SJSA1 (cell line): ENCODE measurements at regions not wholly inside any gene's neighbourhood (a gene's known extent, or its start where the extent isn't known, plus 50 kb on each side); places are given as distances from the start of the nearest gene placed in this dataset.

ENCODE experiments used
- DNase-seq, 2 experiments: peaks; one replicate each; pipeline ENCODE4 v3.0.0-alpha.2; 2015 to 2020; ENCODE audit warnings: low spot score in 2 of 2, low read depth in 1 of 2
- H3K27ac ChIP-seq: fragments of 250-450 bp; sonication (Bioruptor Pico); 2 replicates; pipeline ENCODE4 v1.5.1; 2020; ENCODE audit warnings: mild to moderate bottlenecking, moderate library complexity
- H3K27me3 ChIP-seq: fragments of 250-450 bp; sonication (Bioruptor Pico); replicated peaks from 2 replicates; pipeline ENCODE4 v1.5.1; 2020; ENCODE audit warnings: mild to moderate bottlenecking, moderate library complexity
- H3K36me3 ChIP-seq: fragments of 250-450 bp; sonication (Bioruptor Pico); 2 replicates; pipeline ENCODE4 v1.5.1; 2020; ENCODE audit warnings: mild to moderate bottlenecking
- H3K4me1 ChIP-seq: fragments of 250-450 bp; sonication (Bioruptor Pico); replicated peaks from 2 replicates; pipeline ENCODE4 v1.6.1; 2021; ENCODE audit warnings: mild to moderate bottlenecking
- H3K4me3 ChIP-seq: fragments of 250-450 bp; sonication (Bioruptor Pico); 2 replicates; pipeline ENCODE4 v1.5.1; 2020; ENCODE audit warnings: mild to moderate bottlenecking
- H3K9me3 ChIP-seq: fragments of 250-450 bp; sonication (Bioruptor Pico); replicated peaks from 2 replicates; pipeline ENCODE4 v1.5.1; 2020; ENCODE audit warnings: mild to moderate bottlenecking

- peaks cover 40% of the 10 kb centered on the region for H3K4me1 ChIP-seq
- no peak overlapping the region for H3K4me3 ChIP-seq
- no peaks in the 10 kb centered on the region for H3K36me3 ChIP-seq
- H3K9me3 ChIP-seq = no peaks in the 10 kb centered on the region
- no peak for DNase-seq
- H3K27me3 ChIP-seq = no peaks in the 10 kb centered on the region
- H3K27ac ChIP-seq = no peak overlapping the region
These were observed 149.3 kb upstream of the BMP4 start for GRCh38 chr14:54105898-54106297.

DNA sequence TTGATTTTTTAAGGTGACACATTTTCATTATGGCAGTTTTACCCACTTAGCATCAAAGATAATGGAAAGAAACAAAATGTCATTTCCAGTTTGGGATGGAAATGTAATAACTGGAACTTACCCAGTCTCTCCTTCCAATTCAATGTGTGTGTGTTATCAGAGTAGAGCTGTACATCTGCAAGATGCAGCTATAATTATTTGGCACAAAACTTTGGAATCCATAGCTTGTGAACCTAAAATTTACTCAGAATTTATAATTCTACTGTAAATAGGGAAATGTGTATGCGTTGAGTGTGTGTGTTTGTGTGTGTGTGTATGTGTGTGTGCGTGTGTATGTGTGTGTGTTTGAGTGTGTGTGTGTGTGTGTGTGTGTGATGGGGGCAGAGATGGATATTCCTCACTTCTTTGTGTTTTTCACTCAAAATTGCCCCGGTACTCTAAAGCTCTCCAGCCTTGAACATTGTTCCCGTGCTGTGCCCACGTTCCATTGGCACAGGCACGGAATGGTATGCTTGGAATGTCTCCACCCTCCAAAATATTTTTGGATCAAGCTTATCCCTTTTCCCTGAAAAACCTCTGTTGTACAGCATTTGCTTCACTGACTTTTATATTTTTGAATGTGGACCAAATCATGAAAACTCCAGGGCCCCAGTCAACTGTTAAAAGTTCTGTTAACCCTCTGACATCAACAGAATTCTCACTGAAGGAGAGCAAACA is 150.2 kb upstream of the BMP4 start:
- peak overlapping the region; percentile 75 for H3K27ac ChIP-seq
- H3K9me3 ChIP-seq = no peaks in the 10 kb centered on the region
- H3K36me3 ChIP-seq = no peaks in the 10 kb centered on the region
- peaks cover 40% of the 10 kb centered on the region for H3K4me1 ChIP-seq
- peak; percentile 59 for DNase-seq
- no peak overlapping the region for H3K4me3 ChIP-seq
- no peaks in the 10 kb centered on the region for H3K27me3 ChIP-seq

GRCh38 chr14:54108481-54109471 is 152.2 kb upstream of the BMP4 start:
- no peaks in the 10 kb centered on the region for H3K9me3 ChIP-seq
- peaks cover 40% of the 10 kb centered on the region for H3K4me1 ChIP-seq
- peak; percentile 62 to 88 for DNase-seq
- H3K27ac ChIP-seq = peak overlapping the region; percentile 75
- no peaks in the 10 kb centered on the region for H3K36me3 ChIP-seq
- no peak overlapping the region for H3K4me3 ChIP-seq
- H3K27me3 ChIP-seq = no peaks in the 10 kb centered on the region

DNA sequence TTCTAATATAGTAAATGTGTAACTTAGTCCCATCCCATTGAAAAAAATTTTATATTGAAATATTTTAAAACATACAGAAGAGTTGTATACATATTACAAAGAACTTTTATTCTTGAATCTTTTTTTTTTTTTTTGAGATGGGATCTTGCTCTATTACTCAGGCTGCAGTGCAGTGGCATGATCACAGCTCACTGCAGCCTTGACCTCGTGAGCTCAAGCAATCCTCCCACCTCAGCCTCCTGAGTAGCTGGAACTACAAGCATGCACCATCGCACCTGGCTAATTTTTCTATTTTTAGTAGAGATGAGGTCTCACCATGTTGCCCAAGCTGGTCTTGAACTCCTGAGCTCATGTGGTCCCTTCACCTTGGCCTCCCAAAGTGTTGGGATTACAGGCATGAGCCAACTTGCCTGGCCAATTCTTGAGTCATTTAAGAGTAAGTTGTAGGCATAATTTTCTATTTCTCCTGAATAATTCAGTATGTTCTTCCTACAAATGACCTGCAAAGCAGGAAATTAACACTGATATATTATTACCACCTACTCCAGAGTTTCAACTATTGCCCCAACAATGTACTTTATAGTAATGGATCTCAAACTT is 153.0 kb upstream of the BMP4 start:
- Histone ChIP-seq H3K9me3 (no peaks in the 10 kb centered on the region), H3K4me1 (peaks cover 40% of the 10 kb centered on the region), H3K27ac (no peak overlapping the region), H3K27me3 (no peaks in the 10 kb centered on the region), H3K36me3 (no peaks in the 10 kb centered on the region), H3K4me3 (no peak overlapping the region)
- no peak for DNase-seq

- Histone ChIP-seq H3K4me3 (no peak overlapping the region), H3K9me3 (no peaks in the 10 kb centered on the region), H3K4me1 (peaks cover 31% of the 10 kb centered on the region), H3K27me3 (no peaks in the 10 kb centered on the region), H3K27ac (no peak overlapping the region), H3K36me3 (no peaks in the 10 kb centered on the region)
- DNase-seq = no peak
These were observed 158.3 kb upstream of the BMP4 start for GRCh38 chr14:54114941-54115340.

DNA sequence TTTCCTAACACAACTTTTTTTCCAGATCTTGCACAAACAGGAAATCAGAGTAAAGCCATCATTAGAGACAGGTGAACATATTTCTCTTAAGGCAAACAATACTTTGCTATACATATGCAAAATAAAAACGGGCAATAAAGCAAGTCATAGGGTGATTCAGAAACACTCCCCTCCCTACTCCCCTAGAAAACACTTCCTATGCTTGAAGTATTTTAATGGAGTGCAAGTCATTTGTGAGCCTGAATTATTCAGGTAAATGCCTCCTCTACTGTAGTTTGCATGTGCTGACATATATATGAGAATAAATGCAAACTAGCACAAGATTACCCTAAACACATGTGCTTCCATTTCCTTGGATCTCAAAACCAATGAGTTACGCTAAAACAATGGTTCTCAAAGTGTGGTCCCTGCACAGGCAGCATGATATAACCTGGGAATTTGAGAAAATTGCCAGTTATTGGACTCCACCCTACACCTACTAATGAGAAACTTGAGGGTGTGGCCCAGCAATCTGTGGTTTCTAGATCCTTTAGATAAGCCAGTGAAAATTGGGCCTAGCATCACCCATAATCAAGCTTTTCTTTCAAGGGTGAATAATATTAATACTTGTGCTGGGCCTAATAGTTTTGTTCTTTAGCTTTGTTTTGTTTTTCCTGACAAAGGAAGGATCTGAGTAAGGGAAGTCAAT is 159.7 kb upstream of the BMP4 start:
- Histone ChIP-seq H3K27ac (no peak overlapping the region), H3K4me3 (no peak overlapping the region), H3K27me3 (no peaks in the 10 kb centered on the region), H3K9me3 (no peaks in the 10 kb centered on the region), H3K4me1 (peaks cover 31% of the 10 kb centered on the region), H3K36me3 (no peaks in the 10 kb centered on the region)
- DNase-seq = no peak

DNA sequence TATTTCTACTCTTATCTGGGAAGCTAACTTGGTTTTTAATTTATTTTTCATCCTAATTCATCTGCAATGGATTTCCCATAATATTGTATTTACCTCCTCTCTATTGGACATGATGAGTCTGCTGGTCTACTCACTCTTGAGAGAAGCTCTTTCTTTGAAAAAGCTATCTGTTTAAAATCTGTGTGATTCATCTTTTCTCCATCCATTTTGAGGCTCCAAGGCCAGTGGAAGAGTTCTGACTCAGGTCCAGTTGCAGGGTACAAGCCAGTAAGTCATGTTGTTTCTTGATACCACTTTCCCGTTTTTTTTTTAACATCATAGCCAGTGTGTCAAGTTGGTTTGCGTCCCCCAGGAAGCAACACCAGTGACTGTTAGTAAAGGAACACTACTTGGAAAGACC is 160.3 kb upstream of the BMP4 start:
- Histone ChIP-seq H3K4me3 (no peak overlapping the region), H3K27ac (peak overlapping the region; percentile 39; the same call in 1 of the 2 replicates), H3K27me3 (no peaks in the 10 kb centered on the region), H3K36me3 (no peaks in the 10 kb centered on the region), H3K4me1 (peaks cover 31% of the 10 kb centered on the region), H3K9me3 (no peaks in the 10 kb centered on the region)
- peak in 1 of 2 experiments; percentile 14 for DNase-seq

DNA sequence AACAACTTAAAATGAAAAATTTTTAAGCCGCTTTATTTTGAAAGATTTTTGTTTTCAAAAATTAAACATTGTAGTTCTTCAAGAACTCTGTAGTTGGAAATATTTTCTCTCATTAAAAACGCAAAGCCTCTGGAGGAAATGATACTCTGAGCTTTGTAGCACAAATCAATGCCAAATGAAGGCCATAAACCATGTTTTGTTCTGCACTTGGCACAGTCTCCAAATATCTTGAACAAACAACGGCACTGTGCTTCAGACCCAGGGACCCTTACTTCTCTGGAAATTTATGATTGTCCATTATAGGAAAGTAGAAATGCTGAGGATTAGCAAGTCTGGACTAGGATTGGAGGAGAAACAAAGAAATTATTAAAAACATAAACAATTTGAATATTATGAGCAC is 160.8 kb upstream of the BMP4 start:
- no peak overlapping the region for H3K4me3 ChIP-seq
- no peaks in the 10 kb centered on the region for H3K36me3 ChIP-seq
- peak overlapping the region; percentile 39 for H3K27ac ChIP-seq
- no peaks in the 10 kb centered on the region for H3K27me3 ChIP-seq
- H3K4me1 ChIP-seq = peaks cover 31% of the 10 kb centered on the region
- no peaks in the 10 kb centered on the region for H3K9me3 ChIP-seq
- no peak for DNase-seq

DNA sequence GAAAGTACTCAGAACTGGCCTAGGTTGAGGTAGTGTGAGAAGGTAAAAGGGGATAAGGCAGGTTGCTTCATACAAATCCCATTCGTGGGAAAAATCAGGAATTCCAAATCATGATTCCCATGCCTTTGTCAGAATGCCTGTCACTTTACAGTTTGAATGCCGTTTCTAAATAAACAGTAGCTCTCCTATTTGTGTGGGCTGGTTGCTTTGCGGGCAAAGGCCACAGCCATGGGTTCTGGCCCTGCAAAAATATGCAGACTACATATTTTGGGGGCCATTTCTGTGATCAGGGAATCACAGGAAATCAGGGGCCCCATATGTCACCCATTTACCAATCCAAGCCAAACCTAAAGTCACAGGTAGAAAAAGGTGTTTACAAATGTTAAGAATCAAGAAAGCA is 161.3 kb upstream of the BMP4 start:
- H3K9me3 ChIP-seq = no peaks in the 10 kb centered on the region
- no peak overlapping the region for H3K4me3 ChIP-seq
- no peaks in the 10 kb centered on the region for H3K27me3 ChIP-seq
- DNase-seq = peak in 1 of 2 experiments; percentile 47
- H3K27ac ChIP-seq = peak overlapping the region; percentile 39
- H3K4me1 ChIP-seq = peaks cover 31% of the 10 kb centered on the region
- H3K36me3 ChIP-seq = no peaks in the 10 kb centered on the region

GRCh38 chr14:54120260-54120659 is 163.6 kb upstream of the BMP4 start:
- peak in 1 of 2 experiments; percentile 5 for DNase-seq
- peaks cover 31% of the 10 kb centered on the region for H3K4me1 ChIP-seq
- no peaks in the 10 kb centered on the region for H3K9me3 ChIP-seq
- H3K36me3 ChIP-seq = no peaks in the 10 kb centered on the region
- no peak overlapping the region for H3K27ac ChIP-seq
- no peaks in the 10 kb centered on the region for H3K27me3 ChIP-seq
- H3K4me3 ChIP-seq = no peak overlapping the region

DNA sequence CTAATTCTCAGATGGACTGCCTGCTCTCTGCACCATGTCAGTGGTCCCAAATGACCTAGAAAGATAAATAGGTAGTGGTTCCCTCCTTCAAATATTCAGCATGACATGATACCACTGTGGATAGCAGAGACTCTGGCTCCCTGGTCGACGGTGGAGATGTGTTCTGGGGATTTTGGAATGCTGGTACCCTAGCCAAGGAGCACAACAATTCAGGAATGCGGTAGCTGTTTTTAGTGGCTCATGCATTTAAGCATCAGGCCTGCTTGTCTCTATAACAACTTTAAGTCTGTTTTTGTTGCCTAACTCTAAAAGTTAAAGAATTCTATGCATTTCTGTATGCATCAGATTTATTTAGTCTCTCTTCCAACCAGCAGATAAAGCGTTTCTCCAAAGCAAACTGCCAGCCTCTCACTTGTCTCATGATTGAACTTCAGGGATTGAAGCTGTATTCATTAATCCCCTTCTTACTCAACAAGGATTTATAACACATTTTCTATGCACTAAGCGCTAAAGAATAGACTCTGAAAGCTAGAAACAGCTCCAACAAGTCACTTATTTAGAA is 164.9 kb upstream of the BMP4 start:
- no peak for DNase-seq
- Histone ChIP-seq H3K27me3 (no peaks in the 10 kb centered on the region), H3K9me3 (no peaks in the 10 kb centered on the region), H3K4me3 (no peak overlapping the region), H3K27ac (no peak overlapping the region), H3K4me1 (peaks cover 28% of the 10 kb centered on the region), H3K36me3 (no peaks in the 10 kb centered on the region)

GRCh38 chr14:54123841-54124240 is 167.2 kb upstream of the BMP4 start:
- Histone ChIP-seq H3K27me3 (no peaks in the 10 kb centered on the region), H3K27ac (no peak overlapping the region), H3K9me3 (no peaks in the 10 kb centered on the region), H3K4me1 (peaks cover 6% of the 10 kb centered on the region; the same call in 1 of the 2 replicates), H3K4me3 (no peak overlapping the region), H3K36me3 (no peaks in the 10 kb centered on the region)
- peak in 1 of 2 experiments; percentile 42 for DNase-seq

GRCh38 chr14:54125109-54125508 is 168.5 kb upstream of the BMP4 start:
- Histone ChIP-seq H3K4me3 (no peak overlapping the region), H3K9me3 (no peaks in the 10 kb centered on the region), H3K27ac (no peak overlapping the region), H3K27me3 (no peaks in the 10 kb centered on the region), H3K36me3 (no peaks in the 10 kb centered on the region), H3K4me1 (peaks cover 3% of the 10 kb centered on the region; the same call in 1 of the 2 replicates)
- no peak for DNase-seq
